Transverse colon (tissue), 4 donors: ENCODE measurements at regions not wholly inside any gene's neighbourhood (a gene's known extent, or its start where the extent isn't known, plus 50 kb on each side); places are given as distances from the start of the nearest gene placed in this dataset.

Experiments used
- DNase-seq: peaks from one replicate; pipeline ENCODE4 v3.0.0-alpha.2; 2019
- H3K27ac ChIP-seq, 4 donors: fragments of 200-600 bp; sonication (generic); 2 replicates each; pipeline ENCODE4 v1.5.1; 2016 to 2018; ENCODE audit warnings: inconsistent platforms in 4 of 4
- H3K27me3 ChIP-seq: fragments of 200-600 bp; sonication (generic); 2 replicates; pipeline ENCODE4 v1.5.1; 2017; ENCODE audit warnings: inconsistent platforms
- H3K36me3 ChIP-seq, 4 donors: fragments of 200-600 bp; sonication (generic); 2 replicates each; pipeline ENCODE4 v1.5.1; 2017 to 2019; ENCODE audit warnings: inconsistent platforms in 4 of 4
- H3K4me1 ChIP-seq, 4 donors: fragments of 200-600 bp; sonication (generic); 2 replicates each; pipeline ENCODE4 v1.5.1; 2017 to 2020; ENCODE audit warnings: inconsistent platforms in 4 of 4
- H3K4me3 ChIP-seq, 4 donors: fragments of 200-600 bp; sonication (generic); 1 replicate in 1 of 4; 2 replicates in 3 of 4; pipeline versions ENCODE4 v1.5.1 to v1.6.1; 2017 to 2019; ENCODE audit warnings: inconsistent platforms in 4 of 4
- H3K9me3 ChIP-seq, 2 donors: fragments of 200-600 bp; sonication (generic); 2 replicates each; pipeline ENCODE4 v1.5.1; 2017 to 2019; ENCODE audit warnings: inconsistent platforms in 2 of 2
- EP300 ChIP-seq: sonication (generic); formaldehyde crosslinking; IDR thresholded peaks from one replicate; pipeline ENCODE4 v1.6.1; 2017; ENCODE audit warnings: antibody characterized with exemption, low read depth
- POLR2A ChIP-seq: fragments of 450-650 bp; IDR thresholded peaks from one replicate; pipeline ENCODE4 v1.6.1; 2016; ENCODE audit warnings: antibody characterized with exemption, mild to moderate bottlenecking, moderate library complexity
- POLR2AphosphoS5 ChIP-seq, 3 donors: sonication (generic); formaldehyde crosslinking; IDR thresholded peaks; one replicate each; pipeline ENCODE4 v1.6.1; 2016; ENCODE audit warnings: antibody characterized with exemption in 3 of 3
- WGBS, 2 donors: methylation state at CpG; one replicate each; pipeline ENCODE4 v1.1.5; 2018; ENCODE audit warnings: low coverage in 1 of 2; 5-methylcytosine and 5-hydroxymethylcytosine counted together
- in situ Hi-C, 4 donors: fragments of 200-750 bp; cut with MboI; loops; one replicate each; pipeline versions ENCODE4 v1.15.0 to v1.15.1; 2017; ENCODE audit warnings: low sequenced_read_pairs in 3 of 4, low pct_ligation_motif_present in 1 of 4, low pct_unique_long_range_greater_than_20kb in 1 of 4
- intact Hi-C: fragments of 100-400 bp; cut with DNase I; formaldehyde crosslinking; loops from one replicate; pipeline ENCODE4 v1.15.1; 2023; ENCODE audit warnings: low total_unique reads
- TF ChIP-seq, protein P1 (sequence below), 5 experiments: fragments of 200-600 bp in 3 of 5; fragments of 450-650 bp in 2 of 5; sonication (generic) in 3 of 5; IDR thresholded peaks; 1 replicate in 2 of 5; 2 replicates in 3 of 5; pipeline ENCODE4 v1.5.1; 2016 to 2017; ENCODE audit warnings: antibody characterized with exemption in 5 of 5, inconsistent platforms in 3 of 5, mild to moderate bottlenecking in 2 of 5, moderate library complexity in 1 of 5

DNA sequence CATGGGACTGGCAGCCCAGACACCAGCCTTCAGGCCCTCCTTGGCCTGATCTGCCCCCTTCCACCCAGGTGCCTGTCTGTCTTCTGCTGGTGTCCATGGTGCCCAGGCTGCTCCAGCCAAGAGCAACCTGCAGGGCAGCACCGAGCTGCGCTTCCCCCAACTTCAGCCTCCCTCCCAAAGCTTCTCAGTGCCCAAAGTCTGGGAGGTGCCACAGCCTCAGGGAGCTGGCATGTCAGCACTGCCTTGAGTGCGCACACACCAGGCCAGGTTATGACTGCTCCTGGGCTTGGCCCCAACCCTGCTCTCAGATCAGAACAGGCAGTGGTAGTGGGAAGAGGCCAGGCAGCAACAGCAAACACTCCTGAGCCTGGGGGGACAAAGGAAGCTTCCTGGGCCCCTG lies 304.6 kb upstream of the NRG3 start:
- intact Hi-C loops, result no loop called here
- no peak overlapping the region for H3K27ac ChIP-seq
- H3K4me1 ChIP-seq, result no peaks in the 10 kb centered on the region
- H3K9me3 ChIP-seq, result no peaks in the 10 kb centered on the region
- WGBS, 2 donors, result 88% methylated on average over 3 of the region's 3 CpGs; no CpG with 5 or more reads in 1 of the 2 donors
- no peaks in the 10 kb centered on the region for H3K27me3 ChIP-seq
- H3K4me3 ChIP-seq, result no peak overlapping the region
- DNase-seq, result no peak
- no peaks in the 10 kb centered on the region for H3K36me3 ChIP-seq
- in situ Hi-C loops, result no loop called here
- no peak for TF ChIP-seq EP300
- TF ChIP-seq POLR2A, result no peak
- no peak for TF ChIP-seq POLR2AphosphoS5 (IDR thresholded peaks at IDR 0.05)
- TF ChIP-seq, protein P1, sequence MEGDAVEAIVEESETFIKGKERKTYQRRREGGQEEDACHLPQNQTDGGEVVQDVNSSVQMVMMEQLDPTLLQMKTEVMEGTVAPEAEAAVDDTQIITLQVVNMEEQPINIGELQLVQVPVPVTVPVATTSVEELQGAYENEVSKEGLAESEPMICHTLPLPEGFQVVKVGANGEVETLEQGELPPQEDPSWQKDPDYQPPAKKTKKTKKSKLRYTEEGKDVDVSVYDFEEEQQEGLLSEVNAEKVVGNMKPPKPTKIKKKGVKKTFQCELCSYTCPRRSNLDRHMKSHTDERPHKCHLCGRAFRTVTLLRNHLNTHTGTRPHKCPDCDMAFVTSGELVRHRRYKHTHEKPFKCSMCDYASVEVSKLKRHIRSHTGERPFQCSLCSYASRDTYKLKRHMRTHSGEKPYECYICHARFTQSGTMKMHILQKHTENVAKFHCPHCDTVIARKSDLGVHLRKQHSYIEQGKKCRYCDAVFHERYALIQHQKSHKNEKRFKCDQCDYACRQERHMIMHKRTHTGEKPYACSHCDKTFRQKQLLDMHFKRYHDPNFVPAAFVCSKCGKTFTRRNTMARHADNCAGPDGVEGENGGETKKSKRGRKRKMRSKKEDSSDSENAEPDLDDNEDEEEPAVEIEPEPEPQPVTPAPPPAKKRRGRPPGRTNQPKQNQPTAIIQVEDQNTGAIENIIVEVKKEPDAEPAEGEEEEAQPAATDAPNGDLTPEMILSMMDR (IDR thresholded peaks at IDR 0.05), result no peak

DNA sequence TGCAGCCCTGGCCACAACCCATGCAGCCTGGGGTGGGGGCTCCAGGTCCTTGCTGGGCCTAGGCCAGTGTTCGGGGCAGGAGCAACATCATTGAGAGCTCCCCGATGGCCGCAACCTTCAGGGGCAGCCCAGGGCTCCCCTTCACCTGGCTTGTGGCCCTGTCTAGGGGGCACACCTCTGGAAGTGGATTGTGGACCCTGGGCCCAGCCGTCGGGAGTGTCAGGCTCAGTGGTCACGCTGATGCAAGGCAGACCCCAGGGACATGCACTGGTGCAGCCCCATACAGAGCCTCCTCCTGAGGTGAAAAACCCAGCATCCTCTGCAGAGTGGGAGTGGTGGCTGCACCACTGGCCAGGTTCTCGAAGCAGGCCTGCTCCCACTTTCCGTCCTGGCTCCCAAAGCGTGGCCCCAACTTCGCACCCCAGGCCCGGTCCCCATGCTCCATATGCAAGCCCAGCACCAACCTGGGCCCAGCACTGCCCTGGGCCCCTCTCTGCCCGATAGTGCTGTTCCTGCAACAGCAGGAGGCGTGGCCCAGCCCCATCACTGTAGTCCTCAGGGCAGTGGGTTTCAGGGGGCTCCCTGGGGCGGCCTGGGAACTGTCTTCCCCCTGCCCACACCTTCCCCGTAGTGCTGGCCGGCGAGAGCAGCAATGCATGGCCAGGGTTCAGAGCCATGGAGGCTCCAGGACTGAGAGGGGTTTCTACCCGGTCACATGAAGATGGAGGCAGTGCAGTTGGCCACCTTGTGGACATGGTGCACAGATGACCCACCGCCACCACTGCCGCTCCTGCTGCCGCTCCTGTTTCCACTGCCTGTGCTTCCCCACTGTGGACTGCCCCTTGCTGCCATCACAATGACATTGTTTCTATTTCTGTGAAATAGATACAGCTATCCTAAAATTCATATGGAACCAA lies 303.9 kb upstream of the NRG3 start:
- no peaks in the 10 kb centered on the region for H3K4me1 ChIP-seq
- no peak overlapping the region for H3K27ac ChIP-seq
- H3K27me3 ChIP-seq, result no peaks in the 10 kb centered on the region
- no peak for DNase-seq
- TF ChIP-seq, protein P1 (IDR thresholded peaks at IDR 0.05), result no peak
- TF ChIP-seq POLR2AphosphoS5 (IDR thresholded peaks at IDR 0.05), result no peak
- no peak for TF ChIP-seq EP300
- intact Hi-C loops (no loop called here), in situ Hi-C loops (no loop called here)
- H3K36me3 ChIP-seq, result no peaks in the 10 kb centered on the region
- peaks cover 0 to 3% of the 10 kb centered on the region in 2 donors for H3K9me3 ChIP-seq
- no peak overlapping the region for H3K4me3 ChIP-seq
- 84% methylated on average over 20 of the region's 21 CpGs; no CpG with 5 or more reads in 1 of the 2 donors for WGBS, 2 donors

DNA sequence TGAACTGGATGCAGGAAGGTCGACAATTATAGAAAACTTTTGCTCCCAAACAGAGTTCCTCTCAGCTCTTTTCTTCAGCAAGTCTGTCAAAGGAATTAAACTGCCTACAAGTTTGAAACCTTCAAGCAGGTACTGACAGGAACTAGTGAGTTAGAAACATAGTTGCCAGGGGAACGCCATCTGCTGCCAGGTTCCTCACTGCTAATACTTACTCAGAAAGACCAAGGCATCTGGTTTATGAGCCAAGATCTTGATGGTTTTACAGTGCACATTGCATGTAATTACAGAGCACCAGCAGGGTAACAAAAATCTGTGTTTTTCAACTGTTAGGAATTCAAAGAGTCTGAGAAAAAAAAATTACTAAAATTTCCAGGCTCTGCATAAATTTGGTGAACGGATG lies 300.0 kb upstream of the NRG3 start:
- Histone ChIP-seq H3K27me3 (no peaks in the 10 kb centered on the region), H3K9me3 (peaks cover 0 to 4% of the 10 kb centered on the region in 2 donors), H3K4me1 (no peaks in the 10 kb centered on the region), H3K27ac (no peak overlapping the region), H3K4me3 (no peak overlapping the region), H3K36me3 (no peaks in the 10 kb centered on the region)
- TF ChIP-seq EP300 (no peak), POLR2AphosphoS5 (IDR thresholded peaks at IDR 0.05) (no peak), POLR2A (no peak)
- TF ChIP-seq, protein P1 (IDR thresholded peaks at IDR 0.05), result no peak
- intact Hi-C loops, result no loop called here
- no peak for DNase-seq
- in situ Hi-C loops, result no loop called here
- 45 to 57% methylated on average over 3 of the region's 3 CpGs for WGBS, 2 donors

DNA sequence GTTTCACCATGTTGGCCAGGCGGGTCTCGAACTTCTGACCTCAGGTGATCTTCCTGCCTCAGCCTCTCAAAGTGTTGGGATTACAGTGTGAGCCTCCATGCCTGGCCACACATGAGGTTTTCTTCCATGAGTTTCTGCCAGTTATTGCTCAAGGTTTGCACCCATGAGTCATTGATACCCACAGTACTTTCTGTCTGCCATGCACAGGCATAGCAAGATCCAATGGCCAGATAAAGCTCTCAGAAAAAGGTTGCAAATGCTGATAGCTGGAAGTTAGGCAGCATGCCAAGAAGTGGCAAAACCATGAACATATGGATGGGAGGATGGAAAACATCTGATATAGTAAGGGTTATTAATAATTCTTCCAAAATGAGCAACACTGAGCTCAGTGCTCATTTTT lies 298.7 kb upstream of the NRG3 start:
- Histone ChIP-seq H3K9me3 (peaks cover 0 to 4% of the 10 kb centered on the region in 2 donors), H3K4me1 (no peaks in the 10 kb centered on the region), H3K36me3 (no peaks in the 10 kb centered on the region), H3K4me3 (no peak overlapping the region), H3K27me3 (no peaks in the 10 kb centered on the region), H3K27ac (no peak overlapping the region)
- intact Hi-C loops (no loop called here), in situ Hi-C loops (no loop called here)
- TF ChIP-seq EP300, result no peak
- TF ChIP-seq POLR2A, result no peak
- TF ChIP-seq POLR2AphosphoS5 (IDR thresholded peaks at IDR 0.05), result no peak
- TF ChIP-seq, protein P1 (IDR thresholded peaks at IDR 0.05), result no peak
- no peak for DNase-seq
- WGBS, 2 donors, result 87 to 100% methylated on average over 2 of the region's 2 CpGs
